MM.1S (cell line): ENCODE measurements at regions not wholly inside any gene's neighbourhood (a gene's known extent, or its start where the extent isn't known, plus 50 kb on each side); places are given as distances from the start of the nearest gene placed in this dataset.

Source experiments
- EZH2 ChIP-seq: fragments of 300-600 bp; sonication (generic); optimal IDR thresholded peaks from 2 replicates; pipeline ENCODE3; 2017; ENCODE audit warnings: low read depth, mild to moderate bottlenecking, antibody characterized with exemption, low read length, mixed read lengths
- TF ChIP-seq, protein P1 (sequence below): fragments of 300-600 bp; sonication (generic); IDR thresholded peaks from 2 replicates; pipeline ENCODE4 v1.5.1; 2016; ENCODE audit warnings: antibody characterized with exemption, low read length, mixed read lengths

DNA sequence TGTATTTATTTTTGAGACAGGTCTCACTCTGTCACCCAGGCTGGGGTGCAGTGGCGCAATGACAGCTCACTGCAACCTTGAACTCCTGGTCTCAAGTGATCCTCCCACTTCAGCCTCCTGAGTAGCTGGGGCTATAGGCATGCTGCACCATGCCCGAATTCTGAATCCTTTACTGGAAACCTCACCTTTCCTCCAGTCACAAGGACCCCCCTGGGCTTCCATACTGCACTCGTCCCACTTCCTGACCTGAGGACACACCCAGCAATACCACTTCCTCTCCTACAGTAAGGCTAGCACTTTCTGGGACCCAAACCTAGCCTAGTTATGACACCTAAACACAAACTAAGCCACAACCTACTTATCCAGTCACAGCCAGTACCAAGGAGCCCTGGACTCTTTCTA is 68.2 kb downstream of the FAM217A start:
- TF ChIP-seq, protein P1, sequence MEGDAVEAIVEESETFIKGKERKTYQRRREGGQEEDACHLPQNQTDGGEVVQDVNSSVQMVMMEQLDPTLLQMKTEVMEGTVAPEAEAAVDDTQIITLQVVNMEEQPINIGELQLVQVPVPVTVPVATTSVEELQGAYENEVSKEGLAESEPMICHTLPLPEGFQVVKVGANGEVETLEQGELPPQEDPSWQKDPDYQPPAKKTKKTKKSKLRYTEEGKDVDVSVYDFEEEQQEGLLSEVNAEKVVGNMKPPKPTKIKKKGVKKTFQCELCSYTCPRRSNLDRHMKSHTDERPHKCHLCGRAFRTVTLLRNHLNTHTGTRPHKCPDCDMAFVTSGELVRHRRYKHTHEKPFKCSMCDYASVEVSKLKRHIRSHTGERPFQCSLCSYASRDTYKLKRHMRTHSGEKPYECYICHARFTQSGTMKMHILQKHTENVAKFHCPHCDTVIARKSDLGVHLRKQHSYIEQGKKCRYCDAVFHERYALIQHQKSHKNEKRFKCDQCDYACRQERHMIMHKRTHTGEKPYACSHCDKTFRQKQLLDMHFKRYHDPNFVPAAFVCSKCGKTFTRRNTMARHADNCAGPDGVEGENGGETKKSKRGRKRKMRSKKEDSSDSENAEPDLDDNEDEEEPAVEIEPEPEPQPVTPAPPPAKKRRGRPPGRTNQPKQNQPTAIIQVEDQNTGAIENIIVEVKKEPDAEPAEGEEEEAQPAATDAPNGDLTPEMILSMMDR = no peak
- no peak for TF ChIP-seq EZH2
